K562 (cell line): ENCODE measurements at regions not wholly inside any gene's neighbourhood (a gene's known extent, or its start where the extent isn't known, plus 50 kb on each side); places are given as distances from the start of the nearest gene placed in this dataset.

Experiments used
- NCOA1 ChIP-seq: fragments of 450-650 bp; IDR thresholded peaks from 2 replicates; pipeline ENCODE4 v1.6.1; 2016; ENCODE audit warnings: low read depth
- ZKSCAN1 ChIP-seq: fragments of 150-350 bp; IDR thresholded peaks from 2 replicates; pipeline ENCODE4 v1.6.1; 2016; ENCODE audit warnings: low read depth, low read length

- no peak for TF ChIP-seq ZKSCAN1
- TF ChIP-seq NCOA1: no peak
Measured at GRCh38 chr10:130618647-130619046, 482.5 kb downstream of the GLRX3 start.
